C4-2B (cell line): ENCODE measurements at regions not wholly inside any gene's neighbourhood (a gene's known extent, or its start where the extent isn't known, plus 50 kb on each side); places are given as distances from the start of the nearest gene placed in this dataset.

Source experiments
- H3K27ac ChIP-seq: fragments of 450-650 bp; 2 replicates; pipeline ENCODE4 v1.5.1; 2017
- ZFX ChIP-seq: fragments of 450-650 bp; IDR thresholded peaks from 2 replicates; pipeline ENCODE4 v1.6.1; 2017
- TF ChIP-seq, protein P1 (sequence below): fragments of 450-650 bp; conservative IDR thresholded peaks from 2 replicates; pipeline ENCODE4 v1.5.1; 2017; ENCODE audit warnings: mild to moderate bottlenecking

DNA sequence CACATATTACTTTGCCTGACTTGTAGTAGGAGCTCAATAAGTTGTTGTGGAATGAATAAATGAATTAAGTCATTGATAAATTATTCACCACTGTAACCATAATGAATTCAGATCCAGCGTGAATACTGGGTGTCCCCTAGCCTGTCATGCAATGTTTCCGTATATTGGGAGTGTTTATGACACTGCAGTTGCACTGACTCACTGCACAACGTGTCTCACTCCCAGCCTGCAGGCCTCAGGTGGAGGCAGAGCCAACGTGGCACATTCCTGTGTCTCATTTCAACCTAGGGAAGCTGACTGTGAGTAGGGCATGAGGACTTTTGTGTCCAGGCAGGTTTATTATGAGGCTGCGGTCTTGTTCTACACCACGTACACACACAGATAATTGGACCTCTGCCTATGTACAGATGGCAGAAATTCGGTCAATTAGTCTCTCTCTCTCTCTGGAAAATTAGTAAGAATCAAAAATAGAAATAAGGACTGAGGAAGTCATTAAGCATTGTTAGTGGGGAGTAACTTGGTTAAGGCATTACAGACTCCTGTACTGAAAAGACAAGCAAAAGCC, 299.1 kb upstream of the IGFBP3 start:
- TF ChIP-seq ZFX = no peak
- TF ChIP-seq, protein P1, sequence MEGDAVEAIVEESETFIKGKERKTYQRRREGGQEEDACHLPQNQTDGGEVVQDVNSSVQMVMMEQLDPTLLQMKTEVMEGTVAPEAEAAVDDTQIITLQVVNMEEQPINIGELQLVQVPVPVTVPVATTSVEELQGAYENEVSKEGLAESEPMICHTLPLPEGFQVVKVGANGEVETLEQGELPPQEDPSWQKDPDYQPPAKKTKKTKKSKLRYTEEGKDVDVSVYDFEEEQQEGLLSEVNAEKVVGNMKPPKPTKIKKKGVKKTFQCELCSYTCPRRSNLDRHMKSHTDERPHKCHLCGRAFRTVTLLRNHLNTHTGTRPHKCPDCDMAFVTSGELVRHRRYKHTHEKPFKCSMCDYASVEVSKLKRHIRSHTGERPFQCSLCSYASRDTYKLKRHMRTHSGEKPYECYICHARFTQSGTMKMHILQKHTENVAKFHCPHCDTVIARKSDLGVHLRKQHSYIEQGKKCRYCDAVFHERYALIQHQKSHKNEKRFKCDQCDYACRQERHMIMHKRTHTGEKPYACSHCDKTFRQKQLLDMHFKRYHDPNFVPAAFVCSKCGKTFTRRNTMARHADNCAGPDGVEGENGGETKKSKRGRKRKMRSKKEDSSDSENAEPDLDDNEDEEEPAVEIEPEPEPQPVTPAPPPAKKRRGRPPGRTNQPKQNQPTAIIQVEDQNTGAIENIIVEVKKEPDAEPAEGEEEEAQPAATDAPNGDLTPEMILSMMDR = no peak
- no peak overlapping the region for H3K27ac ChIP-seq

DNA sequence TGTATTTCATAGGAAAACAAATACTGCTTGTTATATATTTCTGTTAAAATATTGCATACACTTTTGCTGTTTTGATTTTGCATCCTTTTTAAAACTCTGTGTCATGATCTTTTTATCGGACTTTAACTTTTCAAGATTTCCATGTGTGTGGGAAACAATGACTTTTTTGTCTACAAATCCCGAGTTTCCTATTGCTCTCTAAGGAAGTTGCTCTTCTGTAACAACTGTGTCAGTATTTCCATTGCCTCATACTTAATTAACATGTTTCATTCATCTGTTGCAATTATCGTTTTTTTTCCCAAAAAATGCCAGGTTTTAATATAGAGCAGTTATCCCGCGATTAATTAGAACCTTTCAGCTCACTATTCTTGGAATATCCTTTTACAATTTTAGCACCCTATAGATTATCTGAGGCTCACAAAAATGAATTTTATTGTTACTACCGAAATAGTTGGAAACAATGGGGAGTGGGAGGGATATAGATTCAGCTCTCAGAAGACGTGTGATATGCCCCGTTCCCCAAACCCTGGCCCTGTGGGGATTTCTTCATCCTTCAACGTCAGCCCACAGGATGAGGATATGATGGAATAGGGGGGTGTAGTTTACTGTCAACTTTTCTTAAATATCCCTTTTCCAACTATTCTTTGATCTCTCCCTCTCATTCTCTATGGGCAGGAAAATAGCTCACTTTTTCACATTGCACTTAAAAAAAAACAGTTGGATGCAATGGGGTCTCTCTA, 297.6 kb upstream of the IGFBP3 start:
- no peak for TF ChIP-seq ZFX
- TF ChIP-seq, protein P1 = no peak
- H3K27ac ChIP-seq = no peak overlapping the region

DNA sequence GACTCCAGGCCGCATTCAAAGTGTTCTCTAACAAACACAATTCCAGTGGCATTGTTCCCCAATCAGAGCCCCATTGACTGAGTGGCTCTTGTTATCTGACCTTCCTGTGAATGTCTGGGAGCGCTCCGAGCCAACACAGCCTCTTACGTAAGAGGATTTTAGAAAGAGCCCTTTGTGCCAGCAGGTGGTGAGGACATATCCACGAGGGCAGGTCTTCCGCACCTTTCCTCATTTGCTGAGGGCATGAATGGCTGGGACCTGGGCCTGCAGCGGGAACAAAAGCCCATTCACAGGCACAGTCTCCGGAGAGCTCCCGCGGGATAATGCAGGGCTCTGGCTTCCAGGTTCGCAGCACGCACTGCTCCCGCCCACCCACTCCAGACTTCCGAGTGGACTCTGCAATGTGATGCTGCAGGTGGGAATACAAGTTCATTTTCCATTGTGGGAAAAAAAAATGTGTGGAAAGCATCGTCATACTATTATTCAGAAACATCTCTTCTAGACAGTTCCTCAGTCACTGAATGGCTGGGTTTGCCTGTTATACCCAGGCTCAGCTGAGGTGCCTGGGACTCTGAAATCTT, 295.0 kb upstream of the IGFBP3 start:
- H3K27ac ChIP-seq = no peak overlapping the region
- TF ChIP-seq, protein P1 = no peak
- no peak for TF ChIP-seq ZFX

DNA sequence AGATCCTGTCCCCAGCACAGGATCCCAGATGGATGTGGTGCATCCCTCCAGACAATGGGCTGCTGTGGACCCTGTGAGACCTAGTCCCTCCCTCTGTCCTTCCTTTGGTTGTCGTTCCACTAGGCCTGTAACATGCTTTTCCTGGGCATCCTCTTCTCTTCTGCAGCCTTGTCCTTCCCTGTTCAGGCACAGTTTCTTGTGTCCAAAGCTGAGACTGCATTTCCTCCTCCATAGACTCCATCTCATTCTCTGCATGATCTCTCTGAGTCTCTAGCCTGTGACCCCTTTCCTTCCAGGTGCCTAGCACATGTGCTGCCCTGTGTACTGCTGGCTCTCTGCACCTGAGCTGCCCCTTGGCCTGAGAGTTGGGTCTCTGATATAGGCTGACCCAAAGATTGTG, 293.5 kb upstream of the IGFBP3 start:
- no peak for TF ChIP-seq ZFX
- H3K27ac ChIP-seq = no peak overlapping the region

DNA sequence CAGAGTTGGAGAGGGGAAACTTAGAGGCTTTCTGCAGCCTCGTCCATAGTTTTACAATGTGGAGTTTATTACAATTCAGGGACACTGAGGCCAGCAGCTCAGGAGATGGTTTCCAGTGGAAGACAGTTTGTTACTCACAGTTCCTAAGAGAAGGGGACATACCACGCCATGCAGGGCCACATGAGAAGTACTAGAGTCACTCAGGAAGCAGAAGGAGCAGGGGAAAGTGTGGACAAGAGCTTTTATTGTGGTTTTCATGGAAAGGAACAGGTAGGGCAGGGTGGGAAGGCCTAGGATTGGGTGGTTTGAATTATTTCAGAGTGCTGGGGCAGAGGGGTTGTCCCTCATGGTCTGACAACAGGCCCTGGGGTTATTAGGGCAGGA, 292.1 kb upstream of the IGFBP3 start:
- no peak overlapping the region for H3K27ac ChIP-seq
- TF ChIP-seq, protein P1 = no peak
- TF ChIP-seq ZFX = no peak

DNA sequence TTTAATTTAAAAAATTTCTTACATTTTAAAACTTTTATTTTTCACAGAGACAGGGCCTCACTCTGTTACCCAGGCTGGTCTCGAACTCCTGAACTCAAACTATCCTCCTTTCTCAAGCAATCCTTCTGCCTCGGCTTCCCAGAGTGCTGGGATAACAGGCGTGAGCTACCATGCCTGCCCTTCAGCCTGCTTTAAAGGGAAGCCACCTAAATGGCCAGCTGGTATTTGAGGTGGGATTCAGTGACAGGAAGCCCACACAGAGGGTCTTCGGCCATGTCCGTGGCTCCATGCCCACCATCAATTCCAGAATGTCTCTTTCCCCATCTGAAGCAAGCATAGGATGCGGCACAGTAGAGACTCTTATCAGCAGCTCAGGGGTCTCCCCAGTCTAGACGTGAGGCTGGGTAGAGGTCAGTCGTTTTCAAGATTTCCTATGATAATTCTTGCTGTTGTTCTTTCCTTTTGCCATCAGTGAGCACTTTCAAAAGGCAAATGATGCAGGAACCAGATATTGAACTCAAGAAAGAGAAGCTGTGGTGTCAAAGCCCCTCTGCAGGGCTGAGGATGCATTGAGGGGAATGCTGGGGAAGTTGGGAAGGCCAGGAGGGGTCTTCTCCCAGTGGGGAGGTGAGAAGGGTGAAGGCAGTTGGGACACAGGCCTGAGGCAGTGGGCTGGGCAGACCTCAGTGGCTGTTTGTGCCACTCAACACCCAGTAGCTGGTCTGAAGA, 291.5 kb upstream of the IGFBP3 start:
- H3K27ac ChIP-seq = no peak overlapping the region
- TF ChIP-seq, protein P1 = no peak
- TF ChIP-seq ZFX = no peak

DNA sequence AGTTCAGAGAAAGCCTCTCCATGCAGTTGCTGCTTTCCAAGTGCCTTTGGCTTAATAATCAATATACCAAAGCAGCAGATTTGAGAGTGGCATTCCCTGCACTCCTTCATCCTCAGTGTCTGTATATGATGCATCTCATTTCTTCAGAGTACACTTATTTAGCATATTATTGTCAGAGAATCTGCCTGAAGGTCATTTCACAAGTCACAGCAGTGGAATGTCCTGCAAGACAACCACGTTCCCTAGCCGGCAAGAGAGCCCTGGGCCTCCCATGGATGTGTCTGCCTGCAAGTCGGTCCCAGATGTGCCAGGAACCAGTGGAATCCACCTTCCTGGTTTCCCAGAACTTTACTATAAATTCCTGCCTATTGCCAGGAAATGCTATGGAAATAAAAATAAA, 289.4 kb upstream of the IGFBP3 start:
- TF ChIP-seq ZFX = no peak
- TF ChIP-seq, protein P1 = no peak
- no peak overlapping the region for H3K27ac ChIP-seq
